GM23338 (cell line): ENCODE measurements at regions not wholly inside any gene's neighbourhood (a gene's known extent, or its start where the extent isn't known, plus 50 kb on each side); places are given as distances from the start of the nearest gene placed in this dataset.

ENCODE experiments used
- ATAC-seq: fragments of 200-7000 bp; cut with Tn5 transposase; 3 replicates; pipeline ENCODE4 v1.9.1; 2020
- DNase-seq: peaks from one replicate; pipeline ENCODE4 v3.0.0-alpha.2; 2015; ENCODE audit warnings: low spot score
- H2AFZ ChIP-seq: fragments of 200-600 bp; sonication (generic); 2 replicates; pipeline ENCODE4 v1.8.0; 2016; ENCODE audit warnings: antibody characterized with exemption, mild to moderate bottlenecking, moderate library complexity
- H3F3A ChIP-seq: fragments of 200-600 bp; sonication (generic); replicated peaks from 2 replicates; pipeline ENCODE4 v1.8.0; 2017; ENCODE audit warnings: antibody characterized with exemption, mixed run types, low read depth
- H3K27ac ChIP-seq: fragments of 200-600 bp; sonication (generic); 2 replicates; pipeline ENCODE4 v1.6.1; 2016; ENCODE audit warnings: low read depth
- H3K27me3 ChIP-seq: fragments of 200-600 bp; sonication (generic); 2 replicates; pipeline ENCODE4 v1.8.0; 2016; ENCODE audit warnings: mild to moderate bottlenecking, mixed run types, moderate library complexity; ENCODE audit not compliant: insufficient read depth
- H3K36me3 ChIP-seq: fragments of 200-600 bp; sonication (generic); 2 replicates; pipeline ENCODE4 v1.8.0; 2016; ENCODE audit warnings: mild to moderate bottlenecking; ENCODE audit not compliant: insufficient read depth
- H3K4me1 ChIP-seq: fragments of 200-600 bp; sonication (generic); 2 replicates; pipeline ENCODE4 v1.8.0; 2016; ENCODE audit warnings: mild to moderate bottlenecking, moderate library complexity; ENCODE audit not compliant: insufficient read depth
- H3K4me2 ChIP-seq: fragments of 200-600 bp; sonication (generic); 2 replicates; pipeline ENCODE4 v1.7.1; 2017; ENCODE audit warnings: mixed run types
- H3K4me3 ChIP-seq: fragments of 200-600 bp; sonication (generic); 2 replicates; pipeline ENCODE4 v1.6.1; 2016; ENCODE audit warnings: mixed run types
- H3K79me2 ChIP-seq: fragments of 200-600 bp; sonication (generic); replicated peaks from 2 replicates; pipeline ENCODE4 v1.8.0; 2017; ENCODE audit warnings: mild to moderate bottlenecking; ENCODE audit not compliant: insufficient read depth
- H3K9me2 ChIP-seq: fragments of 200-600 bp; sonication (generic); 2 replicates; pipeline ENCODE4 v1.8.0; 2017; ENCODE audit not compliant: insufficient read depth
- H4K20me1 ChIP-seq: fragments of 200-600 bp; sonication (generic); replicated peaks from 2 replicates; pipeline ENCODE4 v1.8.0; 2017; ENCODE audit warnings: mild to moderate bottlenecking; ENCODE audit not compliant: insufficient read depth
- H3K27ac Mint-ChIP-seq: 2 replicates; pipeline ENCODE4 v1.8.0; 2020; ENCODE audit warnings: inconsistent platforms, mild to moderate bottlenecking, moderate library complexity, mixed read lengths
- H3K27me3 Mint-ChIP-seq: 3 replicates; pipeline ENCODE4 v1.8.0; 2022; ENCODE audit warnings: low read depth, mild to moderate bottlenecking, moderate library complexity, mixed read lengths, inconsistent platforms; ENCODE audit not compliant: insufficient read depth, poor library complexity
- H3K36me3 Mint-ChIP-seq: 3 replicates; pipeline ENCODE4 v1.8.0; 2021; ENCODE audit warnings: low read depth, mild to moderate bottlenecking, inconsistent platforms, moderate library complexity, mixed read lengths
- H3K4me1 Mint-ChIP-seq: 3 replicates; pipeline ENCODE4 v1.8.0; 2020; ENCODE audit warnings: mild to moderate bottlenecking, inconsistent platforms, mixed read lengths
- H3K4me3 Mint-ChIP-seq: 3 replicates; pipeline ENCODE4 v1.8.0; 2021; ENCODE audit warnings: moderate library complexity, mild to moderate bottlenecking, inconsistent platforms, mixed read lengths
- H3K9me3 Mint-ChIP-seq: 3 replicates; pipeline ENCODE4 v1.8.0; 2020; ENCODE audit warnings: moderate library complexity, mild to moderate bottlenecking, inconsistent platforms, mixed read lengths
- CREB1 ChIP-seq: fragments of 250-450 bp; sonication (Bioruptor Pico); IDR thresholded peaks from 2 replicates; pipeline ENCODE4 v1.5.0; 2020; ENCODE audit warnings: low read depth, mild to moderate bottlenecking, moderate library complexity
- CTCF ChIP-seq, 2 experiments: fragments of 200-600 bp in 1 of 2; sonication (generic) in 1 of 2; conservative IDR thresholded peaks; 2 replicates each; pipeline versions ENCODE4 v1.5.1 to v1.6.1; 2016 to 2017; ENCODE audit warnings: antibody characterized with exemption in 2 of 2, low read depth in 2 of 2, mild to moderate bottlenecking in 2 of 2, moderate library complexity in 1 of 2
- ETS1 ChIP-seq: IDR thresholded peaks from 2 replicates; pipeline ENCODE4 v1.6.1; 2016; ENCODE audit warnings: antibody characterized with exemption
- EZH2 ChIP-seq: fragments of 200-600 bp; sonication (generic); IDR thresholded peaks from one replicate; pipeline ENCODE4 v1.8.0; 2017; ENCODE audit warnings: antibody characterized with exemption, mild to moderate bottlenecking, low read depth; ENCODE audit not compliant: unreplicated experiment
- EZH2phosphoT487 ChIP-seq: fragments of 200-600 bp; sonication (generic); IDR thresholded peaks from one replicate; pipeline ENCODE4 v1.8.1; 2018; ENCODE audit warnings: antibody characterized with exemption; ENCODE audit not compliant: unreplicated experiment
- JUNB ChIP-seq: IDR thresholded peaks from one replicate; pipeline ENCODE4 v1.6.1; 2016; ENCODE audit warnings: antibody characterized with exemption; ENCODE audit not compliant: unreplicated experiment
- POLR2AphosphoS5 ChIP-seq: IDR thresholded peaks from 2 replicates; pipeline ENCODE4 v1.6.1; 2016; ENCODE audit warnings: antibody characterized with exemption, low read depth
- REST ChIP-seq: IDR thresholded peaks from one replicate; pipeline ENCODE4 v1.6.1; 2018; ENCODE audit warnings: antibody characterized with exemption; ENCODE audit not compliant: unreplicated experiment
- STAT1 ChIP-seq: IDR thresholded peaks from one replicate; pipeline ENCODE4 v1.6.1; 2016; ENCODE audit warnings: antibody characterized with exemption; ENCODE audit not compliant: unreplicated experiment
- ZNF114 ChIP-seq: fragments of 250-450 bp; sonication (Bioruptor Pico); IDR thresholded peaks from 2 replicates; pipeline ENCODE4 v1.5.0; 2020; ENCODE audit warnings: mild to moderate bottlenecking, moderate library complexity
- ZNF331 ChIP-seq: fragments of 250-450 bp; sonication (Bioruptor Pico); IDR thresholded peaks from 2 replicates; pipeline ENCODE4 v1.5.0; 2020; ENCODE audit warnings: low read depth, mild to moderate bottlenecking, moderate library complexity

GRCh38 chr2:193980599-193980998 lies 1676.4 kb upstream of the SLC39A10 start (continued):
- TF ChIP-seq REST: no peak

DNA sequence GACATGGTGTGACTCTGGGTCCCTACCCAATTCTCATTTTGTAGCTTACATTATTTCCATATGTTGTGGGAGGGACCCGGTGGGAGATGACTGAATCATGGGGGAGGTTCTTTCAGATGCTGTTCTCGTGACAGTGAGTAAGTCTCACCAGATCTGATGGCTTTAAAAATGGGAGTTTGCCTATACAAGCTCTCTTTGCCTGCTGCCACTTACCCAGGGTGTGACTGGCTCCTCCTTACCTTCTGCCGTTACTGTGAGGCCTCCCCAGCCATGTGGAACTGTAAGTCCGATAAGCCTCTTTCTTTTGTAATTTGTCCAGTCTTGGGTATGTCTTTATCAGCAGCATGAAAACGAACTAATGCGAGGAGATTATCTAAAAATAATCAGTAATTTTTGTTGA lies 1683.2 kb upstream of the SLC39A10 start:
- H3K27me3 Mint-ChIP-seq: no peaks in the 10 kb centered on the region
- DNase-seq (no peak), ATAC-seq (no peak)
- no peak overlapping the region for H3K4me3 ChIP-seq
- H3K4me2 ChIP-seq: no peak overlapping the region
- H3K4me1 ChIP-seq: no peaks in the 10 kb centered on the region
- H3K27me3 ChIP-seq: no peaks in the 10 kb centered on the region
- H3K27ac ChIP-seq: no peak overlapping the region
- peaks cover 3% of the 10 kb centered on the region; the same call in 1 of the 3 replicates for H3K4me1 Mint-ChIP-seq
- H3K36me3 ChIP-seq: no peaks in the 10 kb centered on the region
- no peak overlapping the region for H2AFZ ChIP-seq
- H3K36me3 Mint-ChIP-seq: peaks cover 13% of the 10 kb centered on the region; the same call in 2 of the 3 replicates
- no peak overlapping the region for H3K4me3 Mint-ChIP-seq
- peaks cover 14% of the 10 kb centered on the region; the same call in 2 of the 3 replicates for H3K9me3 Mint-ChIP-seq
- no peaks in the 10 kb centered on the region for H3K79me2 ChIP-seq
- H3K27ac Mint-ChIP-seq: no peak overlapping the region
- H3F3A ChIP-seq: no peaks in the 10 kb centered on the region
- H3K9me2 ChIP-seq: no peaks in the 10 kb centered on the region
- H4K20me1 ChIP-seq: no peaks in the 10 kb centered on the region
- TF ChIP-seq CREB1 (no peak), ZNF114 (no peak), ETS1 (no peak), POLR2AphosphoS5 (no peak), CTCF (conservative IDR thresholded peaks at IDR 0.05; ENCODE audit: low read depth in 2 of 2) (no peak), EZH2phosphoT487 (no peak), JUNB (no peak), STAT1 (no peak), EZH2 (no peak), ZNF331 (no peak), REST (no peak)
